Neuronal stem cell (in vitro differentiated cells): ENCODE measurements at regions not wholly inside any gene's neighbourhood (a gene's known extent, or its start where the extent isn't known, plus 50 kb on each side); places are given as distances from the start of the nearest gene placed in this dataset.

ENCODE experiments used
- DNase-seq: peaks from one replicate; pipeline ENCODE4 v3.0.0-alpha.2; 2013; ENCODE audit warnings: low spot score
- H2AFZ ChIP-seq: one replicate; pipeline ENCODE4 v1.6.1; 2013; ENCODE audit warnings: mild to moderate bottlenecking, low read length, inconsistent platforms
- H2AK5ac ChIP-seq: 2 replicates; pipeline ENCODE4 v1.6.1; 2013; ENCODE audit warnings: low read depth, mild to moderate bottlenecking, inconsistent platforms, low read length, moderate library complexity, mixed read lengths
- H2BK120ac ChIP-seq: 2 replicates; pipeline ENCODE4 v1.6.1; 2013; ENCODE audit warnings: low read depth, mild to moderate bottlenecking, inconsistent platforms, low read length, moderate library complexity, mixed read lengths
- H2BK12ac ChIP-seq: one replicate; pipeline ENCODE4 v1.6.1; 2013; ENCODE audit warnings: low read length, inconsistent platforms
- H2BK15ac ChIP-seq: 2 replicates; pipeline ENCODE4 v1.6.1; 2013; ENCODE audit warnings: mild to moderate bottlenecking, low read length, inconsistent platforms, mixed read lengths
- H2BK5ac ChIP-seq: one replicate; pipeline ENCODE4 v1.6.1; 2013; ENCODE audit warnings: inconsistent platforms, mild to moderate bottlenecking, low read length, moderate library complexity
- H3K14ac ChIP-seq: one replicate; pipeline ENCODE4 v1.6.1; 2013; ENCODE audit warnings: low read length, inconsistent platforms
- H3K18ac ChIP-seq: 2 replicates; pipeline ENCODE4 v1.6.1; 2013; ENCODE audit warnings: low read length, inconsistent platforms
- H3K23ac ChIP-seq: 2 replicates; pipeline ENCODE4 v1.6.1; 2013; ENCODE audit warnings: low read depth, mild to moderate bottlenecking, mixed read lengths, low read length, inconsistent platforms; ENCODE audit not compliant: poor library complexity
- H3K27ac ChIP-seq: replicated peaks from 3 replicates; pipeline ENCODE4 v1.5.1; 2013; ENCODE audit warnings: low read length, inconsistent platforms
- H3K27me3 ChIP-seq, 3 experiments: 2 replicates each; pipeline ENCODE4 v1.6.1; 2013; ENCODE audit warnings: low read length in 3 of 3, mild to moderate bottlenecking in 2 of 3, inconsistent platforms in 1 of 3, low read depth in 1 of 3, mixed read lengths in 1 of 3, moderate library complexity in 1 of 3; ENCODE audit not compliant: control insufficient read depth in 3 of 3, insufficient read depth in 3 of 3
- H3K36me3 ChIP-seq, 2 donors: replicated peaks in 1 of 2; 2 replicates each; pipeline ENCODE4 v1.6.1; 2013; ENCODE audit warnings: low read length in 2 of 2; ENCODE audit not compliant: control insufficient read depth in 2 of 2, insufficient read depth in 2 of 2
- H3K4ac ChIP-seq: 2 replicates; pipeline ENCODE4 v1.6.1; 2013; ENCODE audit warnings: inconsistent platforms, mild to moderate bottlenecking, low read length, moderate library complexity
- H3K4me1 ChIP-seq, 2 donors: 1 replicate in 1 of 2; 2 replicates in 1 of 2; pipeline ENCODE4 v1.6.1; 2013; ENCODE audit warnings: low read length in 2 of 2, low read depth in 1 of 2; ENCODE audit not compliant: control insufficient read depth in 2 of 2, insufficient read depth in 1 of 2
- H3K4me2 ChIP-seq: one replicate; pipeline ENCODE4 v1.6.1; 2013; ENCODE audit warnings: mild to moderate bottlenecking, low read length, inconsistent platforms; ENCODE audit not compliant: insufficient read depth, poor library complexity, severe bottlenecking
- H3K4me3 ChIP-seq, 2 donors: 2 replicates each; pipeline ENCODE4 v1.5.1; 2013; ENCODE audit warnings: low read length in 2 of 2, mild to moderate bottlenecking in 2 of 2, inconsistent platforms in 1 of 2, moderate library complexity in 1 of 2
- H3K79me1 ChIP-seq: one replicate; pipeline ENCODE4 v1.6.1; 2013; ENCODE audit warnings: low read depth, mild to moderate bottlenecking, inconsistent platforms, low read length, moderate library complexity
- H3K9ac ChIP-seq: one replicate; pipeline ENCODE4 v1.6.1; 2013; ENCODE audit warnings: mild to moderate bottlenecking, low read depth, low read length, inconsistent platforms; ENCODE audit not compliant: poor library complexity
- H3K9me3 ChIP-seq, 2 donors: replicated peaks in 1 of 2; 2 replicates each; pipeline versions ENCODE3 to v1.6.1; 2013; ENCODE audit warnings: low read length in 2 of 2, mild to moderate bottlenecking in 2 of 2, inconsistent platforms in 1 of 2, low read depth in 1 of 2, mixed read lengths in 1 of 2, moderate library complexity in 1 of 2; ENCODE audit not compliant: control insufficient read depth in 2 of 2, insufficient read depth in 1 of 2
- H4K8ac ChIP-seq: one replicate; pipeline ENCODE4 v1.6.1; 2013; ENCODE audit warnings: low read depth, mild to moderate bottlenecking, inconsistent platforms, low read length, moderate library complexity
- H4K91ac ChIP-seq: one replicate; pipeline ENCODE4 v1.6.1; 2013; ENCODE audit warnings: low read length, low read depth, mild to moderate bottlenecking, inconsistent platforms; ENCODE audit not compliant: poor library complexity
- WGBS, 2 donors: extraction: QIAGEN DNeasy Blood & Tissue Kit; methylation state at CpG; one replicate each; pipeline ENCODE4 v1.1.7; 2013; ENCODE audit warnings: missing lambda C conversion rate in 2 of 2, mixed read lengths in 1 of 2; ENCODE audit not compliant: insufficient read length in 2 of 2, insufficient replicate concordance in 1 of 2; ENCODE audit errors: extremely low coverage in 2 of 2; 5-methylcytosine and 5-hydroxymethylcytosine counted together

GRCh38 chr11:103550811-103551210 lies 441.6 kb downstream of the DYNC2H1 start:
- Histone ChIP-seq H2AK5ac (no peak overlapping the region), H3K27ac (no peak overlapping the region), H2BK120ac (no peak overlapping the region), H2AFZ (no peak overlapping the region), H3K14ac (no peak overlapping the region), H4K8ac (no peak overlapping the region), H3K18ac (no peak overlapping the region), H2BK12ac (no peak overlapping the region), H3K9ac (no peak overlapping the region), H3K4me3 (no peak overlapping the region), H3K4me1 (no peaks in the 10 kb centered on the region), H3K23ac (no peak overlapping the region), H3K4ac (no peak overlapping the region), H3K79me1 (no peaks in the 10 kb centered on the region), H4K91ac (no peak overlapping the region), H2BK5ac (no peak overlapping the region), H2BK15ac (no peak overlapping the region), H3K27me3 (no peaks in the 10 kb centered on the region), H3K9me3 (no peaks in the 10 kb centered on the region), H3K36me3 (no peaks in the 10 kb centered on the region), H3K4me2 (no peak overlapping the region)
- no peak for DNase-seq
- WGBS, 2 donors: no CpG with 5 or more reads among the region's 1 CpG

- H3K18ac ChIP-seq: no peak overlapping the region
- no peak overlapping the region for H3K14ac ChIP-seq
- H2BK15ac ChIP-seq: no peak overlapping the region
- no peaks in the 10 kb centered on the region for H3K36me3 ChIP-seq
- no peak overlapping the region for H4K8ac ChIP-seq
- H3K27me3 ChIP-seq: no peaks in the 10 kb centered on the region
- no peaks in the 10 kb centered on the region for H3K9me3 ChIP-seq
- no peak for DNase-seq
- H3K23ac ChIP-seq: no peak overlapping the region
- H3K79me1 ChIP-seq: no peaks in the 10 kb centered on the region
- no peak overlapping the region for H2BK12ac ChIP-seq
- H2BK120ac ChIP-seq: no peak overlapping the region
- no peak overlapping the region for H4K91ac ChIP-seq
- H3K4me1 ChIP-seq: no peaks in the 10 kb centered on the region
- H2AFZ ChIP-seq: no peak overlapping the region
- H3K4me3 ChIP-seq: no peak overlapping the region
- no CpG with 5 or more reads among the region's 5 CpGs for WGBS, 2 donors
- H3K4ac ChIP-seq: no peak overlapping the region
- H3K4me2 ChIP-seq: no peak overlapping the region
- no peak overlapping the region for H2AK5ac ChIP-seq
- no peak overlapping the region for H2BK5ac ChIP-seq
- H3K9ac ChIP-seq: no peak overlapping the region
- H3K27ac ChIP-seq: no peak overlapping the region
These were observed 442.9 kb downstream of the DYNC2H1 start for GRCh38 chr11:103552086-103552485.

DNA sequence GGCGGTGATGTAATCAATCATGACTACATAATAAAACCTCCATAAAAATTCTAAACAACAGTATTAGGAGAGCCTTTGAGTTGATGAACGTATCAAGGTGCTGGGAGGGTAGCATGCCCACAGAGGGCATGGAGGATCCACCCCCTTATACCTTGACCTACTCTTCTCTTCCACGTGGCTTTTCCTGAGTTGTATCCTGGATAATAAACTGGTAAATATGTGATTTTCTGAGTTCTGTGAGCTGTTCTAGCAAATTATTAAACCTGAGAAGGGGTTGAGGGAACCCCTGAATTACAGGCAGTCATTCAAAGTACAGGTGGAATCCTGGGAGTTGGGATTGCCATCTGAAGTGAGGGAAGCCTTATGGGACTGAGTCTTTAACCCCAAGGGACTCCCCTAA lies 446.9 kb downstream of the DYNC2H1 start:
- no peaks in the 10 kb centered on the region for H3K36me3 ChIP-seq
- H3K4me3 ChIP-seq: no peak overlapping the region
- H3K9ac ChIP-seq: no peak overlapping the region

GRCh38 chr11:103566116-103566515 lies 456.9 kb downstream of the DYNC2H1 start:
- H2BK12ac ChIP-seq: no peak overlapping the region
- no peak overlapping the region for H2AK5ac ChIP-seq
- H3K79me1 ChIP-seq: no peaks in the 10 kb centered on the region
- H3K14ac ChIP-seq: no peak overlapping the region
- no CpG with 5 or more reads among the region's 4 CpGs for WGBS, 2 donors
- no peak overlapping the region for H3K4ac ChIP-seq
- no peaks in the 10 kb centered on the region for H3K27me3 ChIP-seq
- H3K27ac ChIP-seq: no peak overlapping the region
- no peak overlapping the region for H3K4me2 ChIP-seq
- no peaks in the 10 kb centered on the region for H3K9me3 ChIP-seq
- H2AFZ ChIP-seq: no peak overlapping the region
- H2BK120ac ChIP-seq: no peak overlapping the region
- H4K91ac ChIP-seq: no peak overlapping the region
- DNase-seq: no peak
- H2BK15ac ChIP-seq: no peak overlapping the region
- H3K4me3 ChIP-seq: no peak overlapping the region
- H3K36me3 ChIP-seq: no peaks in the 10 kb centered on the region
- H2BK5ac ChIP-seq: no peak overlapping the region
- H3K23ac ChIP-seq: no peak overlapping the region
- H4K8ac ChIP-seq: no peak overlapping the region
- no peak overlapping the region for H3K9ac ChIP-seq
- H3K4me1 ChIP-seq: no peaks in the 10 kb centered on the region
- no peak overlapping the region for H3K18ac ChIP-seq

More for the DNA sequence above, 446.9 kb downstream of the DYNC2H1 start:
- Histone ChIP-seq H2BK5ac (no peak overlapping the region), H3K27me3 (no peaks in the 10 kb centered on the region), H2AK5ac (no peak overlapping the region), H4K91ac (no peak overlapping the region), H2BK15ac (no peak overlapping the region), H3K9me3 (no peaks in the 10 kb centered on the region), H4K8ac (no peak overlapping the region), H3K23ac (no peak overlapping the region), H3K4me2 (no peak overlapping the region), H2BK12ac (no peak overlapping the region), H3K4me1 (no peaks in the 10 kb centered on the region), H2BK120ac (no peak overlapping the region), H2AFZ (no peak overlapping the region), H3K14ac (no peak overlapping the region), H3K27ac (no peak overlapping the region), H3K18ac (no peak overlapping the region), H3K4ac (no peak overlapping the region), H3K79me1 (no peaks in the 10 kb centered on the region)
- no peak for DNase-seq
- WGBS, 2 donors: no CpG with 5 or more reads among the region's 3 CpGs
